NCI-H2227 treated with DMSO at 0.1 percent for 48 hours (cell line): ENCODE measurements at regions not wholly inside any gene's neighbourhood (a gene's known extent, or its start where the extent isn't known, plus 50 kb on each side); places are given as distances from the start of the nearest gene placed in this dataset.

Source experiments
- DNase-seq: peaks from one replicate; lab custom pipeline; 2025; lab: John Stamatoyannopoulos, UW

- no peak for DNase-seq
Observed at GRCh38 chr11:110928391-110928790, 216.2 kb upstream of the ARHGAP20 start.

- DNase-seq: no peak
Observed at GRCh38 chr11:110921742-110922521, 209.7 kb upstream of the ARHGAP20 start.

- DNase-seq: no peak
Observed at GRCh38 chr11:110919241-110919922, 207.1 kb upstream of the ARHGAP20 start.

- DNase-seq: no peak
Observed at GRCh38 chr11:110918351-110918750, 206.1 kb upstream of the ARHGAP20 start.

GRCh38 chr11:110912437-110912836 lies 200.2 kb upstream of the ARHGAP20 start:
- DNase-seq: no peak

- no peak for DNase-seq
Observed at GRCh38 chr11:110910384-110910783, 198.1 kb upstream of the ARHGAP20 start.

- DNase-seq: no peak
Observed at GRCh38 chr11:110909336-110909735, 197.1 kb upstream of the ARHGAP20 start.

- DNase-seq: no peak
Observed at GRCh38 chr11:110908401-110909105, 196.3 kb upstream of the ARHGAP20 start.

GRCh38 chr11:110907629-110908028 lies 195.4 kb upstream of the ARHGAP20 start:
- DNase-seq: no peak

GRCh38 chr11:110903830-110904229 lies 191.6 kb upstream of the ARHGAP20 start:
- DNase-seq: no peak

GRCh38 chr11:110903378-110903777 lies 191.1 kb upstream of the ARHGAP20 start:
- no peak for DNase-seq

GRCh38 chr11:110901441-110901840 lies 189.2 kb upstream of the ARHGAP20 start:
- DNase-seq: no peak

- DNase-seq: no peak
Observed at GRCh38 chr11:110900426-110900825, 188.2 kb upstream of the ARHGAP20 start.

GRCh38 chr11:110897035-110897434 lies 184.8 kb upstream of the ARHGAP20 start:
- no peak for DNase-seq

GRCh38 chr11:110896358-110896757 lies 184.1 kb upstream of the ARHGAP20 start:
- no peak for DNase-seq

GRCh38 chr11:110894224-110894623 lies 182.0 kb upstream of the ARHGAP20 start:
- DNase-seq: no peak

- DNase-seq: no peak
Observed at GRCh38 chr11:110892741-110893285, 180.6 kb upstream of the ARHGAP20 start.

- no peak for DNase-seq
Observed at GRCh38 chr11:110891411-110891810, 179.2 kb upstream of the ARHGAP20 start.

GRCh38 chr11:110890995-110891394 lies 178.8 kb upstream of the ARHGAP20 start:
- no peak for DNase-seq

- no peak for DNase-seq
Observed at GRCh38 chr11:110886288-110886970, 174.2 kb upstream of the ARHGAP20 start.

- no peak for DNase-seq
Observed at GRCh38 chr11:110883256-110883655, 171.0 kb upstream of the ARHGAP20 start.

GRCh38 chr11:110878513-110878912 lies 166.3 kb upstream of the ARHGAP20 start:
- no peak for DNase-seq
